SK-N-SH treated with all-trans-retinoic acid at 6 μM for 48 hours (cell line): ENCODE measurements at regions not wholly inside any gene's neighbourhood (a gene's known extent, or its start where the extent isn't known, plus 50 kb on each side); places are given as distances from the start of the nearest gene placed in this dataset.

ENCODE experiments used
- ATAC-seq: fragments of 200-7000 bp; cut with Tn5 transposase; 3 replicates; pipeline ENCODE4 v1.9.1; 2020; ENCODE audit warnings: mild to moderate bottlenecking, moderate library complexity
- ARNTL ChIP-seq: fragments of 450-650 bp; formaldehyde crosslinking; IDR thresholded peaks from 2 replicates; pipeline ENCODE4 v1.5.0; 2020; ENCODE audit warnings: low read depth, mild to moderate bottlenecking, moderate library complexity, borderline replicate concordance
- CREB5 ChIP-seq: fragments of 250-450 bp; sonication (Bioruptor Pico); IDR thresholded peaks from 2 replicates; pipeline ENCODE4 v1.5.1; 2020; ENCODE audit warnings: low read depth, mild to moderate bottlenecking, moderate library complexity
- CSDC2 ChIP-seq: fragments of 250-450 bp; sonication (Bioruptor Pico); IDR thresholded peaks from 2 replicates; pipeline ENCODE4 v1.5.0; 2020; ENCODE audit warnings: mild to moderate bottlenecking, moderate library complexity
- CSRNP3 ChIP-seq: fragments of 250-450 bp; sonication (Bioruptor Pico); IDR thresholded peaks from 2 replicates; pipeline ENCODE4 v1.5.1; 2021; ENCODE audit warnings: mild to moderate bottlenecking, moderate library complexity
- ESRRG ChIP-seq: fragments of 250-450 bp; sonication (Bioruptor Pico); IDR thresholded peaks from 2 replicates; pipeline ENCODE4 v1.6.1; 2021; ENCODE audit warnings: mild to moderate bottlenecking
- GLIS3 ChIP-seq: fragments of 250-450 bp; sonication (Bioruptor Pico); IDR thresholded peaks from 2 replicates; pipeline ENCODE4 v1.5.0; 2020; ENCODE audit warnings: mild to moderate bottlenecking, moderate library complexity
- ISL1 ChIP-seq: fragments of 250-450 bp; sonication (Bioruptor Pico); IDR thresholded peaks from 2 replicates; pipeline ENCODE4 v2.1.2; 2022; ENCODE audit warnings: mild to moderate bottlenecking, moderate library complexity
- OSR1 ChIP-seq: fragments of 250-450 bp; sonication (Bioruptor Pico); IDR thresholded peaks from 2 replicates; pipeline ENCODE4 v1.8.0; 2022; ENCODE audit warnings: moderate library complexity, mild to moderate bottlenecking, inconsistent platforms
- PATZ1 ChIP-seq: fragments of 250-450 bp; sonication (Bioruptor Pico); IDR thresholded peaks from 2 replicates; pipeline ENCODE4 v1.8.0; 2020; ENCODE audit warnings: mild to moderate bottlenecking, moderate library complexity, borderline replicate concordance
- POU6F1 ChIP-seq: fragments of 250-450 bp; sonication (Bioruptor Pico); IDR thresholded peaks from 2 replicates; pipeline ENCODE4 v1.8.0; 2021; ENCODE audit warnings: low read depth, mild to moderate bottlenecking, moderate library complexity, borderline replicate concordance
- PPARA ChIP-seq: fragments of 250-450 bp; sonication (Bioruptor Pico); IDR thresholded peaks from 2 replicates; pipeline ENCODE4 v1.5.0; 2020; ENCODE audit warnings: mild to moderate bottlenecking, borderline replicate concordance
- RARB ChIP-seq: fragments of 250-450 bp; sonication (Bioruptor Pico); IDR thresholded peaks from 2 replicates; pipeline ENCODE4 v1.8.0; 2021; ENCODE audit warnings: mild to moderate bottlenecking, moderate library complexity
- SNAI2 ChIP-seq: fragments of 250-450 bp; sonication (Bioruptor Pico); IDR thresholded peaks from 2 replicates; pipeline ENCODE4 v1.5.0; 2020; ENCODE audit warnings: mild to moderate bottlenecking, moderate library complexity
- TCF4 ChIP-seq: fragments of 250-450 bp; sonication (Bioruptor Pico); IDR thresholded peaks from 2 replicates; pipeline ENCODE4 v1.8.0; 2021; ENCODE audit warnings: mild to moderate bottlenecking, moderate library complexity, borderline replicate concordance
- TOX ChIP-seq: fragments of 250-450 bp; sonication (Bioruptor Pico); IDR thresholded peaks from 2 replicates; pipeline ENCODE4 v1.8.0; 2021; ENCODE audit warnings: mild to moderate bottlenecking, moderate library complexity, borderline replicate concordance
- ZC3H10 ChIP-seq: fragments of 250-450 bp; sonication (Bioruptor Pico); IDR thresholded peaks from 2 replicates; pipeline ENCODE4 v1.5.1; 2021; ENCODE audit warnings: mild to moderate bottlenecking, moderate library complexity
- ZFP3 ChIP-seq: fragments of 250-450 bp; sonication (Bioruptor Pico); IDR thresholded peaks from 2 replicates; pipeline ENCODE4 v1.5.0; 2020; ENCODE audit warnings: mild to moderate bottlenecking, moderate library complexity
- ZFP30 ChIP-seq: fragments of 450-650 bp; formaldehyde crosslinking; IDR thresholded peaks from 2 replicates; pipeline ENCODE4 v1.5.0; 2022; ENCODE audit warnings: mild to moderate bottlenecking, moderate library complexity
- ZNF70 ChIP-seq: fragments of 450-650 bp; formaldehyde crosslinking; IDR thresholded peaks from 2 replicates; pipeline ENCODE4 v1.5.0; 2020; ENCODE audit warnings: mild to moderate bottlenecking, moderate library complexity
- ZNF8 ChIP-seq: fragments of 450-650 bp; formaldehyde crosslinking; IDR thresholded peaks from 2 replicates; pipeline ENCODE4 v1.5.0; 2020; ENCODE audit warnings: mild to moderate bottlenecking, moderate library complexity

- TF ChIP-seq ZNF8 (CRISPR knock-in tag) (no peak), ZFP30 (CRISPR knock-in tag) (no peak), TOX (no peak), ARNTL (no peak), PATZ1 (CRISPR knock-in tag) (no peak), CSRNP3 (CRISPR knock-in tag) (no peak), ZNF70 (CRISPR knock-in tag) (no peak), ZFP3 (no peak), PPARA (CRISPR knock-in tag) (no peak), ZC3H10 (CRISPR knock-in tag) (no peak), RARB (CRISPR knock-in tag) (no peak)
- no peak for ATAC-seq
Measured at GRCh38 chr13:111411919-111412650, 91.6 kb downstream of the TEX29 start.

- no peak for ATAC-seq
- TF ChIP-seq CSRNP3 (CRISPR knock-in tag) (no peak), GLIS3 (no peak), CSDC2 (CRISPR knock-in tag) (no peak), ZNF70 (CRISPR knock-in tag) (no peak), ZFP3 (no peak), PATZ1 (CRISPR knock-in tag) (no peak), ESRRG (CRISPR knock-in tag) (no peak), POU6F1 (no peak), ZFP30 (CRISPR knock-in tag) (no peak), ISL1 (no peak), PPARA (CRISPR knock-in tag) (no peak), TCF4 (CRISPR knock-in tag) (no peak), RARB (CRISPR knock-in tag) (no peak), SNAI2 (CRISPR knock-in tag) (no peak), ZC3H10 (CRISPR knock-in tag) (no peak), ARNTL (no peak), OSR1 (CRISPR knock-in tag) (no peak), CREB5 (CRISPR knock-in tag) (no peak), TOX (no peak)
Measured at GRCh38 chr13:111413407-111414187, 93.2 kb downstream of the TEX29 start.
